GM12874 (cell line): ENCODE measurements at regions not wholly inside any gene's neighbourhood (a gene's known extent, or its start where the extent isn't known, plus 50 kb on each side); places are given as distances from the start of the nearest gene placed in this dataset.

Experiments used
- CTCF ChIP-seq: IDR thresholded peaks from 2 replicates; pipeline ENCODE4 v1.5.1; 2011; ENCODE audit warnings: low read depth, mild to moderate bottlenecking, control low read depth, low read length, moderate library complexity; ENCODE audit not compliant: insufficient read depth

- TF ChIP-seq CTCF, result no peak
Observed at GRCh38 chr6:165831812-165832510, 168.9 kb upstream of the PDE10A start.

- no peak for TF ChIP-seq CTCF
Observed at GRCh38 chr6:165830761-165831160, 167.7 kb upstream of the PDE10A start.

- no peak for TF ChIP-seq CTCF
Observed at GRCh38 chr6:165829376-165829775, 166.3 kb upstream of the PDE10A start.

- TF ChIP-seq CTCF, result no peak
Observed at GRCh38 chr6:165827190-165827518, 164.1 kb upstream of the PDE10A start.

GRCh38 chr6:165826487-165827189, 163.6 kb upstream of the PDE10A start:
- no peak for TF ChIP-seq CTCF

- TF ChIP-seq CTCF, result no peak
Observed at GRCh38 chr6:165825256-165825815, 162.3 kb upstream of the PDE10A start.

- no peak for TF ChIP-seq CTCF
Observed at GRCh38 chr6:165823609-165824326, 160.7 kb upstream of the PDE10A start.
